ENCODE measurements at regions not wholly inside any gene's neighbourhood (a gene's known extent, or its start where the extent isn't known, plus 50 kb on each side); places are given as distances from the start of the nearest gene placed in this dataset.

DNA sequence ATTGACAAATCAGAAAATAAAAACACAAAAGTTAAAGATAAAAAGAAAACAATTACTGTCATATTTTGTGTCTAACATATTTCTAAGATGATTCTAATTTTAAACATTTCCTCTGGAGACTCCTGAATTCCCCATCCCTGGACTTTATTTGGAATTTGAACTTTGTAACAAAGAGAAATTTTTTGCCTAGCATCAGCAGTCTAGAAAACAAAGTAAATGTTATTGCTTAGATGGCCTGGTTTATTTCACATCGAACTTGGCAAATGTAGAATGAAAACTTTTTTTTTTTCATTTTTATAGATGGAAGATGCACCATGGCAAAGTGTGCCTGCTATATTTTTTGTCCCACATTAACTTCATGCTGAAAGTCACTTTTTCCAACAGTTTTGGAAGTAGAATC, 159.1 kb downstream of the TBX18 start:
- ATAC-seq (ENCODE audit: low read depth) (no peak), DNase-seq (no peak)
- CTCF ChIA-PET = no interaction called here
- TF ChIP-seq, protein P1, sequence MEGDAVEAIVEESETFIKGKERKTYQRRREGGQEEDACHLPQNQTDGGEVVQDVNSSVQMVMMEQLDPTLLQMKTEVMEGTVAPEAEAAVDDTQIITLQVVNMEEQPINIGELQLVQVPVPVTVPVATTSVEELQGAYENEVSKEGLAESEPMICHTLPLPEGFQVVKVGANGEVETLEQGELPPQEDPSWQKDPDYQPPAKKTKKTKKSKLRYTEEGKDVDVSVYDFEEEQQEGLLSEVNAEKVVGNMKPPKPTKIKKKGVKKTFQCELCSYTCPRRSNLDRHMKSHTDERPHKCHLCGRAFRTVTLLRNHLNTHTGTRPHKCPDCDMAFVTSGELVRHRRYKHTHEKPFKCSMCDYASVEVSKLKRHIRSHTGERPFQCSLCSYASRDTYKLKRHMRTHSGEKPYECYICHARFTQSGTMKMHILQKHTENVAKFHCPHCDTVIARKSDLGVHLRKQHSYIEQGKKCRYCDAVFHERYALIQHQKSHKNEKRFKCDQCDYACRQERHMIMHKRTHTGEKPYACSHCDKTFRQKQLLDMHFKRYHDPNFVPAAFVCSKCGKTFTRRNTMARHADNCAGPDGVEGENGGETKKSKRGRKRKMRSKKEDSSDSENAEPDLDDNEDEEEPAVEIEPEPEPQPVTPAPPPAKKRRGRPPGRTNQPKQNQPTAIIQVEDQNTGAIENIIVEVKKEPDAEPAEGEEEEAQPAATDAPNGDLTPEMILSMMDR (IDR thresholded peaks at IDR 0.05) = no peak
- no peak overlapping the region for H3K27ac Mint-ChIP-seq
- no peaks in the 10 kb centered on the region for H3K4me1 Mint-ChIP-seq
- no peaks in the 10 kb centered on the region for H3K36me3 Mint-ChIP-seq (ENCODE audit: low read depth)
- POLR2A ChIA-PET = no interaction called here
- no peak overlapping the region for H3K4me3 Mint-ChIP-seq
- intact Hi-C loops (cut with micrococcal nuclease) = no loop called here
- H3K27me3 Mint-ChIP-seq = no peaks in the 10 kb centered on the region
- no peaks in the 10 kb centered on the region for H3K9me3 Mint-ChIP-seq

DNA sequence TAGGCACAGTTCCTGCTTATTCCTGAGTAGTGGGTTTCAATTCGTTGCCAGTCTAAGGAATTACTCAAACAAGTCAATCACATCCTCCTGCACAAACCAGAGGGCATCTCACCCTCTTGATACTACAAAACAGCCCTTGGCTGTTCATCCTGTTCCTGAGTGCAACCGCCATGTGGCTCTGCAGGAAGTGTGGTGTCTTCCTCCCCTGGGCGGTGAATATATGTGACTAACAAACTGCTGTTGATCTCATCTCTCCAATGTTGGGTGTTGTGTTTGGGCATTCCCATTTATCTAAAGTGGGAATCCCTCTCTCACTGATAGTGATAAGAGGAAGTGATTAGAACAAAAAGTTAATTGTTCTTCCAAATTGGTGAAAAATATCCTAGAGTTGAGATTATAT, 163.0 kb downstream of the TBX18 start:
- ATAC-seq (ENCODE audit: low read depth) (no peak), DNase-seq (no peak)
- Mint-ChIP-seq H3K4me1 (no peaks in the 10 kb centered on the region), H3K4me3 (no peak overlapping the region), H3K9me3 (no peaks in the 10 kb centered on the region), H3K27ac (no peak overlapping the region), H3K27me3 (no peaks in the 10 kb centered on the region), H3K36me3 (ENCODE audit: low read depth) (no peaks in the 10 kb centered on the region)
- CTCF ChIA-PET = no interaction called here
- intact Hi-C loops (cut with micrococcal nuclease) = no loop called here
- TF ChIP-seq, protein P1 (IDR thresholded peaks at IDR 0.05) = no peak
- POLR2A ChIA-PET = no interaction called here

DNA sequence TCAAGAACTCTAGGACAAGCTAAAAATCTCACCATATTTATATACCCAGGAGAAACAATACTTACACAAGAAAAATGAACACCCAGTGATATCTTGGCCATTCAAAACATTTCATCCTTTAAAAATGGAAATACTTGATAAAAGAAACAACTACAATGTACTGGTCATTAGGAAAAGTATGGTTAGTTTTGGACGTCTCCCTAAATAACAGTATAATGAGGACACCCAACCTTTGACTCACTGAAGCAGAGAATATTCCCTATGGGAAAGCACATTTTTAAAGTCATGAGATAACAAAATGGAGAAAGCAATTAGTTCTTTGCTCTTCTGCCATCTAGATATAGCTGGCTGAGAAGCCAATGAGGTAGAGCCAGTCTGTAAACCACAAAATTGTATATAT, 164.4 kb downstream of the TBX18 start:
- POLR2A ChIA-PET = no interaction called here
- Mint-ChIP-seq H3K9me3 (no peaks in the 10 kb centered on the region), H3K4me3 (no peak overlapping the region), H3K4me1 (no peaks in the 10 kb centered on the region), H3K27me3 (no peaks in the 10 kb centered on the region), H3K36me3 (ENCODE audit: low read depth) (no peaks in the 10 kb centered on the region), H3K27ac (no peak overlapping the region)
- TF ChIP-seq, protein P1 (IDR thresholded peaks at IDR 0.05) = no peak
- ATAC-seq (ENCODE audit: low read depth) (no peak), DNase-seq (no peak)
- intact Hi-C loops (cut with micrococcal nuclease) = no loop called here
- CTCF ChIA-PET = no interaction called here

DNA sequence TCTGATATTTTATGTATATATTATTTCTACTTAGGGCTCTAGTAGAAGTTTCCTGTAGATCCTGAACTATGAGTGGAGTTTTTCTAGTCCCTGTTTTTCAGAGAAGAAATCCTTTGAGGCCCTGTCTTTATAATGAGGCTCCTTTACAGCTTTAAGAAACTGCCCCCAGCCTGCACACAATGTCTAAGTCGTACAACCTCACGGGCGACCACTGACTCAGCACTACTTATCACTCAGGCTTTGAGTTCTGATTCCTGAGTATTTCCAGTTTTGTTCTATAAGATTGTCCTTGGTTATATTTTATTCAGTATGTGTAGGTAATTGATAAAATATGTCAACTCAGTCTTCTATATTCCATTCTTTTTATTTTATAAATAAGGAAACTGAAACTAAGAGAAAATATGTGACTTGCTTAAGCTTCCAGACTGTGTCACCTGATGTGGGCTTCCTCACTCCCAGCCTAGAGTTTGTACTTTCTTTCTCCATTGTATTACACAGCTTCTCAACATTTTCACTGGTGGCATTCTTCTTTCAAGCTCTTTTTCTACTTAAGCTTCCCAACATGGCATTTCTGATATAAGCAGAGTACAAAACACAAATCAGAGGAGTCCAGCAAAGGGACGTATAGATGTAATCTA, 167.0 kb downstream of the TBX18 start:
- Mint-ChIP-seq H3K4me3 (no peak overlapping the region), H3K36me3 (ENCODE audit: low read depth) (no peaks in the 10 kb centered on the region), H3K4me1 (no peaks in the 10 kb centered on the region), H3K27me3 (no peaks in the 10 kb centered on the region), H3K27ac (no peak overlapping the region), H3K9me3 (no peaks in the 10 kb centered on the region)
- DNase-seq (no peak), ATAC-seq (ENCODE audit: low read depth) (no peak)
- intact Hi-C loops (cut with micrococcal nuclease) = no loop called here
- CTCF ChIA-PET = no interaction called here
- POLR2A ChIA-PET = no interaction called here
- TF ChIP-seq, protein P1 (IDR thresholded peaks at IDR 0.05) = no peak

DNA sequence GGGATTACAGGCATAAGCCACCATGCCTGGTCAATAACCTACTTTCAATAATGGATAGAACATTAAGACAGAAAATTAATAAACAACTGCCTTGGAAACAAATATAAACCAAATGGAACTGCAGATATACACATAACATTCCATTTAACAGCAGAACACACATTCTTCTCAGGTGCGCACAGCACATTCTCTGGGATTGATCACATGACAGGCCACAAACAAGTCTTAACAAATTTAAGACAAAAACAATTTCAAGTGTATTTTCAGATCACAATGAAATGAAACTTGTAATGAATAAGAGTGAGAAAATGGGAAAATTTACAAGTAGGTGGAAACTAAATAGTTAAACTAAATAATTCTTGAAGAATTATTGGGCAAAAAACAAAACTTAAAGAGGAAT, 167.9 kb downstream of the TBX18 start:
- H3K27me3 Mint-ChIP-seq = no peaks in the 10 kb centered on the region
- TF ChIP-seq, protein P1 (IDR thresholded peaks at IDR 0.05) = no peak
- POLR2A ChIA-PET = no interaction called here
- intact Hi-C loops (cut with micrococcal nuclease) = no loop called here
- no peak for DNase-seq
- H3K4me3 Mint-ChIP-seq = no peak overlapping the region
- H3K9me3 Mint-ChIP-seq = no peaks in the 10 kb centered on the region
- no peaks in the 10 kb centered on the region for H3K4me1 Mint-ChIP-seq
- H3K36me3 Mint-ChIP-seq (ENCODE audit: low read depth) = no peaks in the 10 kb centered on the region
- no peak for ATAC-seq (ENCODE audit: low read depth)
- CTCF ChIA-PET = no interaction called here
- no peak overlapping the region for H3K27ac Mint-ChIP-seq
